ENCODE measurements at regions not wholly inside any gene's neighbourhood (a gene's known extent, or its start where the extent isn't known, plus 50 kb on each side); places are given as distances from the start of the nearest gene placed in this dataset.

DNA sequence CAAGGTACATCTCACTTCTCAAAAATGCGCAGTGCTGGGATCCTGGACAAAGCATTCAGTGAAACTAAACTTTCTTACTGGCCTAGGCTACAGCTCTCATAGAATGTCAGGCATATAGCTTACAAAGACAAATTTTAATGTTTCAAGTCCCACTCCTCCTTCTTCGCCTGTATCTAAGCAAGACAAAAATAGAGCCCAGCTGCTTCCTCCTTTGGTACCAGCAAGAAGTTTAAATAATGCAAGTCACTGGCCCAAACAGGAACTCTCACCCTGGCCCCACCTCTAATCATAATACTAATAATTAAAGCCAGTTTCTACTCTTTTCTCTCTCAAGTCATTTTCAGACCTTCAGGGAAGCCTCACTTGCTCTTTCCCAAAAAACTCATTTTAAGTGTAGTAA, 1267.9 kb downstream of the MRPL39 start:
- TF ChIP-seq CTCF (IDR thresholded peaks at IDR 0.05; ENCODE audit: low read depth, low read length, missing input control) (no peak), RAD21 (IDR thresholded peaks at IDR 0.05) (no peak), YY1 (IDR thresholded peaks at IDR 0.05) (no peak), MAX (IDR thresholded peaks at IDR 0.05) (no peak), REST (IDR thresholded peaks at IDR 0.05) (no peak), RXRA (IDR thresholded peaks at IDR 0.05) (no peak), SP1 (IDR thresholded peaks at IDR 0.05) (no peak), FOXA1 (IDR thresholded peaks at IDR 0.05) (no peak), TAF1 (conservative IDR thresholded peaks at IDR 0.05) (no peak), JUND (IDR thresholded peaks at IDR 0.05) (no peak)
- TF ChIP-seq, protein P1, sequence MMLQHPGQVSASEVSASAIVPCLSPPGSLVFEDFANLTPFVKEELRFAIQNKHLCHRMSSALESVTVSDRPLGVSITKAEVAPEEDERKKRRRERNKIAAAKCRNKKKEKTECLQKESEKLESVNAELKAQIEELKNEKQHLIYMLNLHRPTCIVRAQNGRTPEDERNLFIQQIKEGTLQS (IDR thresholded peaks at IDR 0.05), result no peak
- TF ChIP-seq, protein P2, sequence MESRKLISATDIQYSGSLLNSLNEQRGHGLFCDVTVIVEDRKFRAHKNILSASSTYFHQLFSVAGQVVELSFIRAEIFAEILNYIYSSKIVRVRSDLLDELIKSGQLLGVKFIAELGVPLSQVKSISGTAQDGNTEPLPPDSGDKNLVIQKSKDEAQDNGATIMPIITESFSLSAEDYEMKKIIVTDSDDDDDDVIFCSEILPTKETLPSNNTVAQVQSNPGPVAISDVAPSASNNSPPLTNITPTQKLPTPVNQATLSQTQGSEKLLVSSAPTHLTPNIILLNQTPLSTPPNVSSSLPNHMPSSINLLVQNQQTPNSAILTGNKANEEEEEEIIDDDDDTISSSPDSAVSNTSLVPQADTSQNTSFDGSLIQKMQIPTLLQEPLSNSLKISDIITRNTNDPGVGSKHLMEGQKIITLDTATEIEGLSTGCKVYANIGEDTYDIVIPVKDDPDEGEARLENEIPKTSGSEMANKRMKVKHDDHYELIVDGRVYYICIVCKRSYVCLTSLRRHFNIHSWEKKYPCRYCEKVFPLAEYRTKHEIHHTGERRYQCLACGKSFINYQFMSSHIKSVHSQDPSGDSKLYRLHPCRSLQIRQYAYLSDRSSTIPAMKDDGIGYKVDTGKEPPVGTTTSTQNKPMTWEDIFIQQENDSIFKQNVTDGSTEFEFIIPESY (IDR thresholded peaks at IDR 0.05), result no peak
